OCI-LY3 (cell line): ENCODE measurements at regions not wholly inside any gene's neighbourhood (a gene's known extent, or its start where the extent isn't known, plus 50 kb on each side); places are given as distances from the start of the nearest gene placed in this dataset.

ENCODE experiments used
- H2AFZ ChIP-seq: fragments of 200-600, 300-600 bp; shearing (Covaris generic); 2 replicates; pipeline ENCODE4 v1.6.0; 2014; ENCODE audit warnings: antibody characterized with exemption, low read depth, low read length
- H3K27ac ChIP-seq: fragments of 200-600, 300-600 bp; sonication (generic); 2 replicates; pipeline ENCODE4 v1.5.1; 2014; ENCODE audit warnings: mild to moderate bottlenecking, low read length, moderate library complexity, mixed read lengths
- H3K27me3 ChIP-seq: fragments of 200-600, 300-600 bp; sonication (generic); 2 replicates; pipeline ENCODE4 v1.6.1; 2014; ENCODE audit warnings: low read depth, low read length, mixed read lengths
- H3K36me3 ChIP-seq: fragments of 200-600, 300-600 bp; sonication (generic); replicated peaks from 2 replicates; pipeline ENCODE3; 2014; ENCODE audit warnings: low read depth, low read length, mixed read lengths
- H3K4me1 ChIP-seq: fragments of 300-600, 200-600 bp; sonication (generic); 2 replicates; pipeline ENCODE4 v1.6.1; 2014; ENCODE audit warnings: low read length, mixed read lengths
- H3K4me2 ChIP-seq: fragments of 200-600, 300-600 bp; sonication (generic); 2 replicates; pipeline ENCODE4 v1.6.1; 2014; ENCODE audit warnings: low read length, mixed read lengths
- H3K4me3 ChIP-seq: fragments of 300-600, 200-600 bp; sonication (generic); 2 replicates; pipeline ENCODE4 v1.5.1; 2014; ENCODE audit warnings: antibody characterized with exemption, mild to moderate bottlenecking, low read length, moderate library complexity
- H3K79me2 ChIP-seq: fragments of 300-600, 200-600 bp; shearing (Covaris generic); 2 replicates; pipeline ENCODE4 v1.6.1; 2014; ENCODE audit warnings: mild to moderate bottlenecking, low read length, mixed read lengths
- H3K9ac ChIP-seq: fragments of 300-600, 200-600 bp; shearing (Covaris generic); 2 replicates; pipeline ENCODE4 v1.6.0; 2014; ENCODE audit warnings: mild to moderate bottlenecking, low read length, moderate library complexity
- H3K9me3 ChIP-seq: fragments of 200-600, 300-600 bp; shearing (Covaris generic); 2 replicates; pipeline ENCODE4 v1.6.1; 2014; ENCODE audit warnings: low read length, mixed read lengths; ENCODE audit not compliant: insufficient read depth
- H4K20me1 ChIP-seq: fragments of 200-600, 300-600 bp; sonication (generic); 2 replicates; pipeline ENCODE4 v1.6.1; 2016; ENCODE audit warnings: low read length, mixed read lengths; ENCODE audit not compliant: insufficient read depth
- EZH2phosphoT487 ChIP-seq: fragments of 200-600 bp; shearing (Covaris generic); IDR thresholded peaks from 2 replicates; pipeline ENCODE4 v1.6.1; 2018; ENCODE audit warnings: antibody characterized with exemption, mixed run types, low read depth
- TF ChIP-seq, protein P1 (sequence below): fragments of 200-600, 300-600 bp; sonication (generic); IDR thresholded peaks from 2 replicates; pipeline ENCODE4 v1.5.1; 2014; ENCODE audit warnings: antibody characterized with exemption, low read length, low read depth

GRCh38 chr11:45031912-45032519 is 81.3 kb upstream of the TP53I11 start:
- Histone ChIP-seq H3K4me3 (no peak overlapping the region), H2AFZ (no peak overlapping the region), H3K36me3 (peaks cover 6% of the 10 kb centered on the region), H3K4me2 (peak overlapping the region; percentile 37), H4K20me1 (no peaks in the 10 kb centered on the region), H3K9ac (no peak overlapping the region), H3K27ac (peak overlapping the region; percentile 64), H3K27me3 (no peaks in the 10 kb centered on the region), H3K4me1 (peaks cover 36% of the 10 kb centered on the region), H3K79me2 (no peaks in the 10 kb centered on the region), H3K9me3 (peaks cover 7% of the 10 kb centered on the region)
- no peak for TF ChIP-seq EZH2phosphoT487
- TF ChIP-seq, protein P1, sequence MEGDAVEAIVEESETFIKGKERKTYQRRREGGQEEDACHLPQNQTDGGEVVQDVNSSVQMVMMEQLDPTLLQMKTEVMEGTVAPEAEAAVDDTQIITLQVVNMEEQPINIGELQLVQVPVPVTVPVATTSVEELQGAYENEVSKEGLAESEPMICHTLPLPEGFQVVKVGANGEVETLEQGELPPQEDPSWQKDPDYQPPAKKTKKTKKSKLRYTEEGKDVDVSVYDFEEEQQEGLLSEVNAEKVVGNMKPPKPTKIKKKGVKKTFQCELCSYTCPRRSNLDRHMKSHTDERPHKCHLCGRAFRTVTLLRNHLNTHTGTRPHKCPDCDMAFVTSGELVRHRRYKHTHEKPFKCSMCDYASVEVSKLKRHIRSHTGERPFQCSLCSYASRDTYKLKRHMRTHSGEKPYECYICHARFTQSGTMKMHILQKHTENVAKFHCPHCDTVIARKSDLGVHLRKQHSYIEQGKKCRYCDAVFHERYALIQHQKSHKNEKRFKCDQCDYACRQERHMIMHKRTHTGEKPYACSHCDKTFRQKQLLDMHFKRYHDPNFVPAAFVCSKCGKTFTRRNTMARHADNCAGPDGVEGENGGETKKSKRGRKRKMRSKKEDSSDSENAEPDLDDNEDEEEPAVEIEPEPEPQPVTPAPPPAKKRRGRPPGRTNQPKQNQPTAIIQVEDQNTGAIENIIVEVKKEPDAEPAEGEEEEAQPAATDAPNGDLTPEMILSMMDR, result no peak

DNA sequence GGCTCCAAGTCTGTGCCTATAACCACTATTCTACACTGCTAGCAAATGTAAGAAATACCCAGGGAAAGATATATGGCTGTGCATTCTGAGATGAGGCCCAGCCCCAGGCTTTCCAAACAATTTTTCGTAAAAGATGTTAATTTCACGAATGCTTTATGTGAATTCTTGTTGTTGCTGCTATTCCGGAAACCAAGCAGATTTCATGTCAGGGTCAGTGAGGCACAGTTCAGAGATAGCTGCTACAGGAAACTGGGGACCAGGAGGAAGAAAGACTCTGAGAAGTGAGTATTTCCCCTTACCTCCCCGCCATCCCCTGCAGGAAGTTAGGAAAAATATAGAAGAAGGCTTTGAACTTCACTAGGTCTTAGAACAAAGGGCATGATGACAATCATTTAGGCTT is 84.7 kb upstream of the TP53I11 start:
- peaks cover 17% of the 10 kb centered on the region for H3K4me1 ChIP-seq
- no peak overlapping the region for H3K4me3 ChIP-seq
- no peak overlapping the region for H2AFZ ChIP-seq
- no peak overlapping the region for H3K4me2 ChIP-seq
- H3K79me2 ChIP-seq, result no peaks in the 10 kb centered on the region
- no peak overlapping the region for H3K27ac ChIP-seq
- peaks cover 18% of the 10 kb centered on the region for H3K9me3 ChIP-seq
- TF ChIP-seq EZH2phosphoT487, result no peak
- TF ChIP-seq, protein P1, result no peak
- peaks cover 13% of the 10 kb centered on the region for H3K36me3 ChIP-seq
- H3K27me3 ChIP-seq, result no peaks in the 10 kb centered on the region
- H4K20me1 ChIP-seq, result no peaks in the 10 kb centered on the region
- no peak overlapping the region for H3K9ac ChIP-seq

DNA sequence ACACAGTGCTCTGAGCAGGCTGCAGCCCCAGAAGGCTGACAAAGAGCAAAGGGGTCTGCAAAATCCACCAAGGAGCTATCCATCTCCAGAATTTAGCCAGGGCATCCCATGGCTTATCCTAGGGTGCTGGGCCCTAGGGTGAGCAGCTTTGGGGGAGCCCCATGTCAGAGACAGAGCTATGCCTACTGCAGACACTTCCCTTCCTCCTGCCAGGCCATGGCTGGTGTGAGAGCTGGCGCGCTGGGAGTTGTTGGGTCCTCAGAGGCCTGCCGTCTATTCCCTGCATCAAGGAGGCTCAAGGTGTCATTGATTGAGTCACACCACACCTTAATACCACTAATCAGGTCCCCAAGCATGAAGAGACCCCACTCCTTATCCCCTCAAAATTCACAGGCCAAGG is 85.3 kb upstream of the TP53I11 start:
- Histone ChIP-seq H3K79me2 (no peaks in the 10 kb centered on the region), H3K27ac (no peak overlapping the region), H4K20me1 (no peaks in the 10 kb centered on the region), H3K9me3 (peaks cover 18% of the 10 kb centered on the region), H3K4me1 (peaks cover 17% of the 10 kb centered on the region), H3K4me3 (no peak overlapping the region), H3K9ac (no peak overlapping the region), H2AFZ (no peak overlapping the region), H3K36me3 (peaks cover 13% of the 10 kb centered on the region), H3K27me3 (peaks cover 2% of the 10 kb centered on the region; the same call in 1 of the 2 replicates), H3K4me2 (no peak overlapping the region)
- TF ChIP-seq EZH2phosphoT487, result no peak
- TF ChIP-seq, protein P1, result no peak

- Histone ChIP-seq H3K27ac (no peak overlapping the region), H3K9ac (no peak overlapping the region), H4K20me1 (no peaks in the 10 kb centered on the region), H3K4me2 (no peak overlapping the region), H3K27me3 (peaks cover 2% of the 10 kb centered on the region; the same call in 1 of the 2 replicates), H2AFZ (no peak overlapping the region), H3K4me3 (no peak overlapping the region), H3K36me3 (peaks cover 10% of the 10 kb centered on the region), H3K9me3 (peaks cover 14% of the 10 kb centered on the region), H3K4me1 (peaks cover 17% of the 10 kb centered on the region), H3K79me2 (no peaks in the 10 kb centered on the region)
- TF ChIP-seq, protein P1, result no peak
- no peak for TF ChIP-seq EZH2phosphoT487
Observed at GRCh38 chr11:45036733-45037132, 86.0 kb upstream of the TP53I11 start.
